BJ (cell line): ENCODE measurements at regions not wholly inside any gene's neighbourhood (a gene's known extent, or its start where the extent isn't known, plus 50 kb on each side); places are given as distances from the start of the nearest gene placed in this dataset.

ENCODE experiments used
- CTCF ChIA-PET: fragments of 350-600 bp; formaldehyde crosslinking; extraction: SDS; loops from one replicate; lab custom pipeline; 2021; ENCODE audit warnings: antibody characterized with exemption, inconsistent platforms; lab: Yijun Ruan, JAX
- POLR2A ChIA-PET: fragments of 300-600 bp; sonication (Branson Sonifier 250); formaldehyde crosslinking; extraction: SDS; loops from one replicate; lab custom pipeline; 2021; ENCODE audit warnings: antibody characterized with exemption; lab: Charles Lee
- DNase-seq: peaks from one replicate; pipeline ENCODE4 v3.0.0-alpha.2; 2011; ENCODE audit warnings: low read depth
- H3K27me3 ChIP-seq: 2 replicates; pipeline ENCODE4 v1.6.0; 2011; ENCODE audit warnings: low read length; ENCODE audit not compliant: control insufficient read depth, insufficient read depth
- H3K36me3 ChIP-seq: 2 replicates; pipeline ENCODE4 v1.5.1; 2011; ENCODE audit warnings: low read length; ENCODE audit not compliant: control insufficient read depth, insufficient read depth
- H3K4me3 ChIP-seq: 2 replicates; pipeline ENCODE4 v1.5.1; 2011; ENCODE audit warnings: low read depth, mild to moderate bottlenecking, control low read depth, low read length
- TF ChIP-seq, protein P1 (sequence below): IDR thresholded peaks from 2 replicates; pipeline ENCODE4 v1.5.1; 2011; ENCODE audit warnings: low read depth, mild to moderate bottlenecking, control low read depth, inconsistent platforms, low read length, moderate library complexity; ENCODE audit not compliant: insufficient read depth

DNA sequence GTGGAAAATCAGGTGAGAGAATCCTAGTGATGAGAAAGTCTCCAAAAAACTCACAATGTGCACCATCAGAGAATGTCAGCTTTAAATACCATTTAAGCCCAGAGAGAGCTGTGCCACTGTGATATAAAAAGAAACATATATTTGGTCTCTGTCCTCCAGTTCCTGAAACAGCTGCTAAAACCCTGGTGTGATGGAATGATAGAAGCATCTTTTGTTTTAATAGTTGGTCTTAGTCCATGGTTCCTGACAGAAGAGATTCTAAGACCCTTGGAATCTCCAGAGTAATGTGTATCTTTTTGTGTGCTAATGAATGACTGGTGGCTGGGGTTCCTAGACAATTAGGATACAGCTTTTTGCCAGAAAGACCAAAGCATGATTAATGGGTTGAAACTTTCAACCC lies 302.8 kb upstream of the B3GALT2 start:
- DNase-seq: no peak
- ChIA-PET CTCF (interaction anchor here (0.7 kb wide), 1 partner anchor 411 kb away, joined by 3 read pairs; no protein-coding TSS in a partner anchor), POLR2A (no interaction called here)
- Histone ChIP-seq H3K4me3 (no peak overlapping the region), H3K27me3 (no peaks in the 10 kb centered on the region), H3K36me3 (no peaks in the 10 kb centered on the region)
- TF ChIP-seq, protein P1, sequence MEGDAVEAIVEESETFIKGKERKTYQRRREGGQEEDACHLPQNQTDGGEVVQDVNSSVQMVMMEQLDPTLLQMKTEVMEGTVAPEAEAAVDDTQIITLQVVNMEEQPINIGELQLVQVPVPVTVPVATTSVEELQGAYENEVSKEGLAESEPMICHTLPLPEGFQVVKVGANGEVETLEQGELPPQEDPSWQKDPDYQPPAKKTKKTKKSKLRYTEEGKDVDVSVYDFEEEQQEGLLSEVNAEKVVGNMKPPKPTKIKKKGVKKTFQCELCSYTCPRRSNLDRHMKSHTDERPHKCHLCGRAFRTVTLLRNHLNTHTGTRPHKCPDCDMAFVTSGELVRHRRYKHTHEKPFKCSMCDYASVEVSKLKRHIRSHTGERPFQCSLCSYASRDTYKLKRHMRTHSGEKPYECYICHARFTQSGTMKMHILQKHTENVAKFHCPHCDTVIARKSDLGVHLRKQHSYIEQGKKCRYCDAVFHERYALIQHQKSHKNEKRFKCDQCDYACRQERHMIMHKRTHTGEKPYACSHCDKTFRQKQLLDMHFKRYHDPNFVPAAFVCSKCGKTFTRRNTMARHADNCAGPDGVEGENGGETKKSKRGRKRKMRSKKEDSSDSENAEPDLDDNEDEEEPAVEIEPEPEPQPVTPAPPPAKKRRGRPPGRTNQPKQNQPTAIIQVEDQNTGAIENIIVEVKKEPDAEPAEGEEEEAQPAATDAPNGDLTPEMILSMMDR: no peak

DNA sequence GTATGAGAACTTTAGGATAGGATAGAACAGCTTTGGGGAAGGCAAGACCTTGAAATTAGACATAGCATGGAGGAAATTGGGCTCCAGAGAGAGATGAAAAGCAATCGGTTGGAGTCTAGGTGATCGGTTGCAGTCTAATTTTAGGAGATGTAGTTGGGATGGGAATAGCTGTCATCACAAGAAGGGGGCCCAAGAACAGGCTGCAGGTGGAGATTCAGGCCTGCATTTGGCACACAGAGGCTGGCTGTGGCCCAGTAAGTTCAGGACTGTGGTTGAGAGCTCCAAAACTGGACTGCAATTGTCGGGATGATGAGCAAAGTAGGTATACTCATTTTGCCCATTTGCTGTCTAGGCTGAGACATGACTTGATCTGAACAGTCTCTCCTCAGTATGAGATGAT lies 301.3 kb upstream of the B3GALT2 start:
- DNase-seq: no peak
- H3K36me3 ChIP-seq: no peaks in the 10 kb centered on the region
- ChIA-PET POLR2A (no interaction called here), CTCF (interaction anchor here (1.2 kb wide), 1 partner anchor 20 kb away, joined by 3 read pairs; no protein-coding TSS in a partner anchor)
- H3K27me3 ChIP-seq: no peaks in the 10 kb centered on the region
- TF ChIP-seq, protein P1: no peak
- H3K4me3 ChIP-seq: no peak overlapping the region

DNA sequence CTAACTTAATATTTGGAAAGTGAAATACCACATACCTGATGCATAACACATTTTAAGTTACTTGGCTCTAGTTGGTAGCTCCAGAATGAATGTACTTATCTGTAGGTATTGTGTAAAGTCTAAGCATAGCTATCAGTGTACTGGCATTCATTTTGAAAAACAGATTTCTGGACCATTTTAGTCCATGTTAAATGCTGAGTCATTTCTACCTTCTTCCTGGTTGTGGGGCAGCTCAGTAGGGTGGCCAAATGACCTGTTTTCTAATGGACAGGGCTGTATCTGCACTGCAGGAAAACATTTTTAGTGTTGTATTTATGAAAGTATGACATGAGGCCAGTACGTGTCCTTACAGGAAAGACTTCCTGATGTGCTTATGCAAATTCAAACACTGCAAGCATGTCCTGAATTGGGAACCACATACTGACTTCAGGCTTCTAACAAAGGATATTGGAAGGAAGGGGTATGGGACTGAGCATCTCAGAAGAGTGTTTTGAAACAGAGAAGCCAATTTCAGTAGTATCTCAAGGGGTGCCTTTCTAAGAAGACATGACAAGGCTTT lies 300.3 kb upstream of the B3GALT2 start:
- ChIA-PET POLR2A (no interaction called here), CTCF (interaction anchor here (1.4 kb wide), 1 partner anchor 12 kb away, joined by 4 read pairs; no protein-coding TSS in a partner anchor)
- DNase-seq: no peak

DNA sequence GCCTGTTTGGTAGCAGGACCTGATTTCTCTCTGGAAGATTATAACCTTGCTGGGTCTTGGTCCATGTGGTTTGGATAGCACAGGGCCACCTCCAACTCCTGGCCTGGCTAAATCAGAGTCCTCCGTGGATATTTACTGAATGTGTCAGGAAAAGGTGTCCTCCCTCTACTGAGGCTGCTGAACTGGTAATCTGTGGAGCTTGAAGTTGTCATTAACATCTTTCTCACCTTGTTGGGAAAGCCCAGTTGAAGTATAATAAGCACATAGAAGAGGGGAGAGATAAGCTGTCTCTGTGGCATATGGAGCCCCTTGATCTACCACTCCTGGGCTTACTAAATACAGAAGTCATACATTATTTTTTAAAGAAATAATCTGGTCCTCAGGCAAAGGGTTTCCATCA lies 294.3 kb upstream of the B3GALT2 start:
- TF ChIP-seq, protein P1: no peak
- no peak for DNase-seq
- POLR2A ChIA-PET: no interaction called here
- no peak overlapping the region for H3K4me3 ChIP-seq
- CTCF ChIA-PET: no interaction called here
- no peaks in the 10 kb centered on the region for H3K36me3 ChIP-seq
- H3K27me3 ChIP-seq: no peaks in the 10 kb centered on the region

More for the DNA sequence above, 300.3 kb upstream of the B3GALT2 start:
- H3K4me3 ChIP-seq: no peak overlapping the region
- no peaks in the 10 kb centered on the region for H3K27me3 ChIP-seq
- TF ChIP-seq, protein P1: no peak
- no peaks in the 10 kb centered on the region for H3K36me3 ChIP-seq

DNA sequence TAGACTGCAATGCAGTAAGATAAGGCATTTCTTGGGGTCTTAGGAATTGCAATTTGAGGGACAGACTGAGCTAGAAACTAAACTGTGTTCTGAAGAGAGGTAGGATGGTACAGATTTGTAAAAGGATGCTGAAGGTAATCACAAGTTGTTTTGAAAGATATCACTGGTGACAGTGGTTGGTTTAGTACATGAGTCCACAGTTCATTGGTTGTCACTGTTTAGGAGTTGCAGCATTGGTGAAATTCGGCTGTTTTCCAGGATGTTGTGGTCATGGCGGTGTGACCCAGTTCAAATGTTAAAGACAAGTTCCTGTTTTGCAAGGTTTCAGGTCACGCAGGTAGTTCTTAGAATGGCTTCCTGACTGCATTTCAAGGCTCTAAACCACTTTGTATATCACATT lies 292.8 kb upstream of the B3GALT2 start:
- POLR2A ChIA-PET: no interaction called here
- TF ChIP-seq, protein P1: no peak
- no peak for DNase-seq

More for the DNA sequence above, 292.8 kb upstream of the B3GALT2 start:
- H3K4me3 ChIP-seq: no peak overlapping the region
- CTCF ChIA-PET: no interaction called here
- no peaks in the 10 kb centered on the region for H3K27me3 ChIP-seq
- H3K36me3 ChIP-seq: no peaks in the 10 kb centered on the region
